MM.1S (cell line): ENCODE measurements at regions not wholly inside any gene's neighbourhood (a gene's known extent, or its start where the extent isn't known, plus 50 kb on each side); places are given as distances from the start of the nearest gene placed in this dataset.

ENCODE experiments used
- CTCF ChIP-seq: fragments of 300-600 bp; sonication (generic); IDR thresholded peaks from 2 replicates; pipeline ENCODE4 v1.5.1; 2016; ENCODE audit warnings: antibody characterized with exemption, low read length, mixed read lengths
- EZH2 ChIP-seq: fragments of 300-600 bp; sonication (generic); optimal IDR thresholded peaks from 2 replicates; pipeline ENCODE3; 2017; ENCODE audit warnings: low read depth, mild to moderate bottlenecking, antibody characterized with exemption, low read length, mixed read lengths
- EZH2phosphoT487 ChIP-seq: fragments of 300-600 bp; sonication (generic); IDR thresholded peaks from 2 replicates; pipeline ENCODE4 v1.6.1; 2018; ENCODE audit warnings: antibody characterized with exemption, low read length

- TF ChIP-seq CTCF (no peak), EZH2 (no peak), EZH2phosphoT487 (no peak)
These were observed 324.9 kb upstream of the TGFBR2 start for GRCh38 chr3:30281526-30281925.
